GM12875 (cell line): ENCODE measurements at regions not wholly inside any gene's neighbourhood (a gene's known extent, or its start where the extent isn't known, plus 50 kb on each side); places are given as distances from the start of the nearest gene placed in this dataset.

Experiments
- H3K4me3 ChIP-seq: one replicate; pipeline ENCODE4 v1.5.1; 2011; ENCODE audit warnings: low read depth, low read length, control low read depth
- TF ChIP-seq, protein P1 (sequence below): IDR thresholded peaks from 2 replicates; pipeline ENCODE4 v1.5.1; 2011; ENCODE audit warnings: low read depth, mild to moderate bottlenecking, control low read depth, inconsistent platforms, low read length, moderate library complexity, borderline replicate concordance; ENCODE audit not compliant: insufficient read depth

DNA sequence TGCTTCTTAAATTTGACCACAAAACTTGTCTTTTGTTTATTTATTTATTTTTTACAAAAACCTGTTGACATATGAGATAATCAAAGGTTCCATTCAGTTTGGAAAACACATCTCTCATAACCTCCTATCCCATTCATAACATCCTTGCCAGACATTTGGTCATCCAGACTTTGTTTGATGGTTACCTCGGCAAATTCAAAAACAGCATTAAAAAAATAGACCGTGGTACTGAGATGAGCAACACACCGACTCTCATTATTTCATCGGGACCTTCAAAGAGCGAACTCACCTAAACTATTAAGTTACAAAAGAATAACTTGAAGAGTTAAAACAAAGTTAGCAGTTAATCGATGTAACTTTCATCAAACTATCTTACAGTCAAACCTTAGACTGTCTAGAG lies 85.8 kb upstream of the RPS6KA3 start:
- TF ChIP-seq, protein P1, sequence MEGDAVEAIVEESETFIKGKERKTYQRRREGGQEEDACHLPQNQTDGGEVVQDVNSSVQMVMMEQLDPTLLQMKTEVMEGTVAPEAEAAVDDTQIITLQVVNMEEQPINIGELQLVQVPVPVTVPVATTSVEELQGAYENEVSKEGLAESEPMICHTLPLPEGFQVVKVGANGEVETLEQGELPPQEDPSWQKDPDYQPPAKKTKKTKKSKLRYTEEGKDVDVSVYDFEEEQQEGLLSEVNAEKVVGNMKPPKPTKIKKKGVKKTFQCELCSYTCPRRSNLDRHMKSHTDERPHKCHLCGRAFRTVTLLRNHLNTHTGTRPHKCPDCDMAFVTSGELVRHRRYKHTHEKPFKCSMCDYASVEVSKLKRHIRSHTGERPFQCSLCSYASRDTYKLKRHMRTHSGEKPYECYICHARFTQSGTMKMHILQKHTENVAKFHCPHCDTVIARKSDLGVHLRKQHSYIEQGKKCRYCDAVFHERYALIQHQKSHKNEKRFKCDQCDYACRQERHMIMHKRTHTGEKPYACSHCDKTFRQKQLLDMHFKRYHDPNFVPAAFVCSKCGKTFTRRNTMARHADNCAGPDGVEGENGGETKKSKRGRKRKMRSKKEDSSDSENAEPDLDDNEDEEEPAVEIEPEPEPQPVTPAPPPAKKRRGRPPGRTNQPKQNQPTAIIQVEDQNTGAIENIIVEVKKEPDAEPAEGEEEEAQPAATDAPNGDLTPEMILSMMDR, result no peak
- no peak overlapping the region for H3K4me3 ChIP-seq

DNA sequence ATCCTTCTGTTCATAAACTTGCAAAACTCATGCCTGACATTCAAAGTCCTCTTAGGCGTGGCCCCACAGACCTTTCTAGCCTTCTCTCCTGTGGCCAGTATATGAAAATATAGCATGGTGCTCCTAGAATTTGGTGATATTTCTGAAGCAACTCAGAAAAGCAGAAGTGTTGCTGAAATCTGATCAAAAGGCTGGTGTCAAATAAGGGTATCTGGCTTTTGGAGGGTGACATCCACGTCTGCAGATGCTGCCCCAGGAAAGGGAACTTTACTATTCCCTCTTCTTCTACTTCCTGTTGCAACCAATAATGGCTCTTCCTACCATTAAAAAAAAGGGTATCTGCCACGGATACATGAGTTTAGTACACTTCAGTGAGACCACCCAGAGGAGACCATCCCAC lies 83.9 kb upstream of the RPS6KA3 start:
- no peak overlapping the region for H3K4me3 ChIP-seq
- TF ChIP-seq, protein P1, result no peak

DNA sequence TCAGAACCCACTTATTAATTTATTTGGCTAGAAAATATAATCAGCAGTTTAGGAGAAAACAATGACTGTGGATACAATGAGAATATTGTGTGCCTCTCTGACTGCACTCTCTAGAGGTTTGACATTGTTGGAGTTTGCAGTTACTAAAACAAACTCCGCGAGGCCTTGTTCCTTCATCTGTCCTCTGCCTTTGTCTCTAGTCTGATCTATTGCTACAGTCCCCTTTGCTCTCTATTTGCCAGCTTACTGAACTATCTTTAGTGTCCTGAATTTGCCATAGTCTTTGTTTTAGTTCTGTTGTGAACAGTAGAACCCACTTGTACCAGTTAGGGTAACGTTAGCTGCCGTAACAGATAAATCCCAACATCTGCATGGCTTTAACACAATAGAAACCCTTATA lies 81.4 kb upstream of the RPS6KA3 start:
- H3K4me3 ChIP-seq, result no peak overlapping the region
- TF ChIP-seq, protein P1, result no peak

DNA sequence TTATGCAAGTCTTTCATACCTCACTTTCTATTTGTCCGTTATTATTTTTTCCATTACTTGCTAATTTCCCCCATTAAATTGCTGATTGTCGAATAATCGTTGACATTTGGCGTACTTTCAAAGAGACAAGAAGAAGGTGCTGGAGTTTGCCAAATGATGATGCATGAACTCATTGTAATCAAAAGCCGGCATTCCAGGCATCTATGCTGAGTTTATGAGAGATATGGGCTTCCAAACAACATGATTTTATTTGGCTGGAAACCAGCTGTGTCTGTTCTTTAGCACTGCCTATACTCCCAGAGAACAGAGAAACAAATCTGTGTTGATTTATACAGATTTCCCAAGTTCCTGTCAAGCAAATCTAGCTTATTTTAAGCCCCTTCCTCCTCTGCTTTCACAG lies 80.8 kb upstream of the RPS6KA3 start:
- TF ChIP-seq, protein P1, result no peak
- H3K4me3 ChIP-seq, result no peak overlapping the region

DNA sequence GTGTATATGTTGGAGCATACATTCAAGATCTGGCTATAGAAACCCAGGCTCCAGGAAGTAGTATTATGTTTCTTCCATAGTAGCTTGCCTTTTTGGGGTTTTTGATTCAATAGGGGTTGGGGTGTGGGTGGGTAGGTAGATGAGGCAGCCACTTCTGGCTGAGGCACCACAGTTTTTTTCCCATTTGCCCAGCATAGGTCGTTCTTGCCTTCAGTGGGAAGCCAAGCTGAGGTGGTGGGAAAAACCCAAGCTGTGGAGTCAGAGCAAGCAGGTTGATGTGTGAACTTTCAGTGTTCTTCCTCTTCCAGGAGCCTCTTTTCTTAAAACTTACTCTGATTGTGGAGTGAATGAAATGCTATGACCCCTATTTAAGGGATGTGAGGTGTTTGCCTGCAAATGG lies 67.0 kb upstream of the RPS6KA3 start:
- no peak overlapping the region for H3K4me3 ChIP-seq
- TF ChIP-seq, protein P1, result no peak

DNA sequence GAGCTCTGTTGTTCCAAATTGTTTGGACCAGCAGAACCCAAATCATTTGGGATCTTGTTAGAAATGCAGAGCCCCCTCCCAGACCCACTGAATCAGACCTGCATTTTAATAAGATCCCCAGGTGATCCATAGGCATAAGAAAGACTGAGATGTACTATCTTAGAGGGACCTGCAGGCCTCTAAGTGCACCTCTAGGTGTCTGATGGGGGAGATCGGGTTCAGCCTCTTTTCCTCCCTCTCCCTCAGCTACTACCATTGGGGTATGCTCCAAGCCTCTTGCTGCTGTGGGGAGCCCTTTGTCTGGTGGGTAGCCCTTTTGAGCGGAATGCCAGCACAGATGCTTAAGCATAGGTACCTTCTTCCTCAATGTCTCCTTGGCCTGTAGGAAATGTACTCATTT lies 63.8 kb upstream of the RPS6KA3 start:
- H3K4me3 ChIP-seq, result no peak overlapping the region
- TF ChIP-seq, protein P1, result no peak

DNA sequence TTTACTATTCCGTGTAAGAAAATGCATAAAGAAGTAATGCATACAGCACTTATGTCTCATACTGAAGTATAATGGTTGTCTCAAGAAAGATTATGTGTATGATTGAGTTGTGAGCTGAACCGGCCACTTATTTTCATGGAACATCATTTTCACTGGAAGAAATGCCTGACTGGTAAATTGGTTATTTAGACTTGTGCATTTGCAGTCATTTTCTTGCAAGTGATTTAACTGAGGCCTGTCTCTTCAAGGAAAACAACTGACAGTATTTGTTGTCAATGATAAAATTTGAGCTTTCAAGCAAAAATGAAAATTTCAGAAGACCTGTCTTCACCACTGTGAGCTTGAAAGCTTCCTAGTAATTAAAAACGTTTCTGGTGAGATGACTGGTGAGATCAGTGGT lies 62.7 kb upstream of the RPS6KA3 start:
- H3K4me3 ChIP-seq, result no peak overlapping the region
- TF ChIP-seq, protein P1, result no peak
